RWPE1 (cell line): ENCODE measurements at regions not wholly inside any gene's neighbourhood (a gene's known extent, or its start where the extent isn't known, plus 50 kb on each side); places are given as distances from the start of the nearest gene placed in this dataset.

ENCODE experiments used
- CTCF ChIA-PET: fragments of 350-600 bp; sonication (Branson Sonifier 250); formaldehyde crosslinking; extraction: SDS; loops from one replicate; lab custom pipeline; 2021; lab: Yijun Ruan, JAX
- POLR2A ChIA-PET: fragments of 400-600 bp; formaldehyde crosslinking; extraction: SDS; loops from one replicate; lab custom pipeline; 2020; ENCODE audit warnings: antibody characterized with exemption; ENCODE audit not compliant: low non-redundant PET; lab: Yijun Ruan, JAX
- DNase-seq: peaks from one replicate; pipeline ENCODE4 v3.0.0; 2012; ENCODE audit warnings: low spot score
- H3K27ac ChIP-seq: fragments of 450-650 bp; 2 replicates; pipeline ENCODE4 v1.5.1; 2017
- TF ChIP-seq, protein P1 (sequence below): fragments of 450-650 bp; conservative IDR thresholded peaks from 2 replicates; pipeline ENCODE4 v1.5.1; 2017; ENCODE audit warnings: low read depth, mild to moderate bottlenecking

DNA sequence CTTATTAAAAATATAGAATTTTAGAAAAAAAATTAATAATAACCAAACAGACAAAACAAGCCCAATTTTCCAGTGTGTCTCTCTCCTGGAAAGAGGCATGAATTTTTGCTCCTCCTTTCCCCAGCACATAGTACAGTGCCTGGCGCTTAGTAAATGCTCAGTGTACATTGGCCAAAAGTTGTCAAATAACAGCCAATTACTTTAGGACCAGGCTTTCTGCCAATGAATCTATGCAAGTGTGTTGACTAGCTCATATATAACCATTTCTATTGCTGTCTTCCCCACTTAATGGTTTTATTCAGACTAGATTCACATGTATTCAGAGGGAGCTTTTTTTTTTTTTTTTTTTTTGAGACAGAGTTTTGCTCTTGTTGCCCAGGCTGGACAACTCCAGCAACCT, 120.1 kb upstream of the CD180 start:
- no peak overlapping the region for H3K27ac ChIP-seq
- ChIA-PET CTCF (interaction anchor here (0.6 kb wide), 1 partner anchor 19 kb away, joined by 4 read pairs; no protein-coding TSS in a partner anchor), POLR2A (no interaction called here)
- no peak for DNase-seq
- TF ChIP-seq, protein P1, sequence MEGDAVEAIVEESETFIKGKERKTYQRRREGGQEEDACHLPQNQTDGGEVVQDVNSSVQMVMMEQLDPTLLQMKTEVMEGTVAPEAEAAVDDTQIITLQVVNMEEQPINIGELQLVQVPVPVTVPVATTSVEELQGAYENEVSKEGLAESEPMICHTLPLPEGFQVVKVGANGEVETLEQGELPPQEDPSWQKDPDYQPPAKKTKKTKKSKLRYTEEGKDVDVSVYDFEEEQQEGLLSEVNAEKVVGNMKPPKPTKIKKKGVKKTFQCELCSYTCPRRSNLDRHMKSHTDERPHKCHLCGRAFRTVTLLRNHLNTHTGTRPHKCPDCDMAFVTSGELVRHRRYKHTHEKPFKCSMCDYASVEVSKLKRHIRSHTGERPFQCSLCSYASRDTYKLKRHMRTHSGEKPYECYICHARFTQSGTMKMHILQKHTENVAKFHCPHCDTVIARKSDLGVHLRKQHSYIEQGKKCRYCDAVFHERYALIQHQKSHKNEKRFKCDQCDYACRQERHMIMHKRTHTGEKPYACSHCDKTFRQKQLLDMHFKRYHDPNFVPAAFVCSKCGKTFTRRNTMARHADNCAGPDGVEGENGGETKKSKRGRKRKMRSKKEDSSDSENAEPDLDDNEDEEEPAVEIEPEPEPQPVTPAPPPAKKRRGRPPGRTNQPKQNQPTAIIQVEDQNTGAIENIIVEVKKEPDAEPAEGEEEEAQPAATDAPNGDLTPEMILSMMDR = no peak

DNA sequence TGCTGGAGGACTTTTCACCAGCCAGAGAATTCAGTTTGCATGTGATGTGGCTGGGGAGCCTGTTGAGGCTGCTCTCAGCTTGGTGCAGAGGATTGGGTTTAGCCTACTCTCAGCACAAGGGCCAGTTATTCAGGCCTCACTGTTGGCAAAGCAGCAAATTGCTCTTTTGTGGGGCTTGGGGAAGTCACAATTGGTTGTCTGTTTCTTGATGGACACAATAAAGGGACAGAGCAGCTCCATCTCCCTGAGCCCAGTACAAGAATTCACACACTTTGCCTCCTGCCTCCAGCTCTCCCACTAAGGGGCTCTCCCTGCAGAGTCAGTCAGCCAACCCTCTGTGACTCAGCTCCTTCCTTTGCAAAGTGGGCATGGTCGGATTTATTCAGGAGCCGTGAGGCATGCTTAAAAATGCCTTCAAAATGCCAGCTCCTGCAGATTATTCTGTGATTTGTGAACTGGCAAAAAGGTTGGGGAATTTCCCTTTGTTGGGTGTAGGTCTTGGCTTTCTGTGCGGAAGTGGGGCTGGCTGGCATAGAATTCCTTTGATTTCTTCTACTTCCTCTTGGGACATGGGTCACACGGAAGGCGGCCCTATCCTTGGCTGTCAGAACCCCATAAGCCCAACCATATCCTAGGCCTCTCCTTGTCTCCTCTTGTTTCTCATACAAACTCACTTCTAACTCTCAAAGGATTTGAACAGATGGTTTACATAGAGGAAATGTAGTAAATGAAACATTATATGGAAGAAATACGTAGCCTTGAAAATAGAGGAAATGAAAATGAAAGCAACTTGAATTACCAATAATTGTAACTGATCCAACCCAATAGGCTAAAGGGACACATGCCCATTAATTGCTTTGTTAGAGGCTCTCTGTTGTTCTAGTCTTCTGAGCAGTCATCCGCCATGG, 118.7 kb upstream of the CD180 start:
- H3K27ac ChIP-seq = peak overlapping the region; percentile 90
- CTCF ChIA-PET = interaction anchor here (0.5 to 0.6 kb wide), 2 partner anchors 37 to 596 kb away, joined by 3 to 5 read pairs; no protein-coding TSS in a partner anchor
- TF ChIP-seq, protein P1 = no peak
- POLR2A ChIA-PET = no interaction called here
- DNase-seq = peak; percentile 72

DNA sequence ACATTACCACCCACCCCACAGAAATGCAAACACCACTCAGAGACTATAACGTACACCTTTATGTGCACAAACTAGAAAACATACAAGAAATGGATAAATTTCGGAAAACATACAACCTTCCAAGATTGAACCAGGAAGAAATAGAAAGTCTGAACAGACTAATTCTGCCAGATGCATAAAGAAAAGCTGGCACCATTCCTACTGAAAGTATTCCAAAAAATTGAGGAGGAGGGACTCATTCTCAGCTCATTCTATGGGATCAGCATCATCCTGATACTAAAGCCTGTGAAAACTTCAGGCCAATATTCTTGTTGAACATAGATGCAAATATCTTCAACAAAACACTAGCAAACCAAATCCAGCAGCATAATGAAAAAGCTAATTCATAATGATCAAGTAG, 115.1 kb upstream of the CD180 start:
- POLR2A ChIA-PET = no interaction called here
- no peak for DNase-seq
- TF ChIP-seq, protein P1 = no peak
- no peak overlapping the region for H3K27ac ChIP-seq
- CTCF ChIA-PET = interaction anchor here (0.6 kb wide), 1 partner anchor 27 kb away, joined by 3 read pairs; no protein-coding TSS in a partner anchor

DNA sequence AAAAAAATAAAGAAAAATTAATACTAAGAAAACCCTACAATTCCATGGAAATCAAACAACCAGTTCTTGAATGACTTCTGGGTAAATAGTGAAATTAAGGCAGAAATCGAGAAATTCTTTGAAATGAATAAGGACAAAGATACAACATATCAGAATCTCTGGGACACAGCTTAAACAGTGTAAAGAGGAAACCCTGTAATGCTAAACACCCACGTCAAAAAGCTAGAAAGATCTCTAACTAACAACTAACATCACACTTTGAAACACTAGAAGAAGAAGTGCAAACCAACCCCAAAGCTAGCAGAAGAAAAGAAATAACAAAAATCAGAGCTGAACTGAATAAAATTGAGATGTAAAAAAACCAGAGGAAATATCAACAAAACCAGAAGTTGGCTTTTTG, 114.6 kb upstream of the CD180 start:
- DNase-seq = no peak
- no peak overlapping the region for H3K27ac ChIP-seq
- TF ChIP-seq, protein P1 = no peak
- ChIA-PET CTCF (interaction anchor here (0.7 kb wide), 1 partner anchor 14 kb away, joined by 3 read pairs; no protein-coding TSS in a partner anchor), POLR2A (no interaction called here)

DNA sequence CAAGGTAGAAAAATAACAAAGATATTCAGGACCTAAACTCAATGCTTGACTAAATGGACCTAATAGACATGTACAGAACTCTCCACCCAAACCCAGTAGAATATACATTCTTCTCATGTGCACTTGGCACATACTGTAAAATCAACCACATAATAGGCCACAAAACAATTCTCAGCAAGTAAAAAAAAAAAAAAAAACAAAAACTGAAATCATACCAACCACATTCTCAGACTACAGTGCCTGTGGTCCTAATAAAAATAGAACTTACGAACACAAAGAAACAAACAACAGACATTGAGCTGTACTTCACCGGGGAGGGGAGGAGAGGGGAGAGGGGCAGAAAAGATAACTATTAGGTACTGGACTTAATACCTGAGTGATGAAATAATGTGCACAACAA, 114.1 kb upstream of the CD180 start:
- H3K27ac ChIP-seq = no peak overlapping the region
- no peak for DNase-seq
- ChIA-PET CTCF (interaction anchor here (0.7 kb wide), 1 partner anchor 13 kb away, joined by 3 read pairs; no protein-coding TSS in a partner anchor), POLR2A (no interaction called here)
- TF ChIP-seq, protein P1 = no peak

DNA sequence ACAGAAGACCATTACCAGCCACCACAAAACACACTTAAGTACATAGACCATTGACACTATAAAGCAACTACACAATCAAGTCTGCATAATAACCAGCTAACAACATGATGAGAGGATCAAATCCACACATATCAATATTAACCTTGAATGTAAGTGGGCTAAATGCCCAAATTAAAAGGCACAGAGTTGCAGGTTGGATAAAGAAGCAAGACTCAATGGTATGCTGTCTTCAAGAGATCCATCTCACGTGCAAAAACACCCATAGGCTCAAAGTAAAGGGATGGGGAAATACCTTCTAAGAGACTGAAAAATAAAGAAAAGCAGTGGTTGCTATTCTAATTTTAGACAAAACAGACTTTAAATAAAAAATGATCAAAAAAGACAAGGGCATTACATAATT, 113.6 kb upstream of the CD180 start:
- no peak for DNase-seq
- no peak overlapping the region for H3K27ac ChIP-seq
- TF ChIP-seq, protein P1 = no peak
- ChIA-PET CTCF (no interaction called here), POLR2A (no interaction called here)
